CD4-positive, alpha-beta T cell treated with Interleukin-15 for 4 hours (primary cell): ENCODE measurements at regions not wholly inside any gene's neighbourhood (a gene's known extent, or its start where the extent isn't known, plus 50 kb on each side); places are given as distances from the start of the nearest gene placed in this dataset.

ENCODE experiments used
- DNase-seq: peaks from one replicate; pipeline ENCODE4 v3.0.0-alpha.2; 2020; ENCODE audit warnings: low spot score

- DNase-seq: no peak
Observed at GRCh38 chr18:22114526-22115321, 54.7 kb upstream of the GATA6 start.

GRCh38 chr18:22115573-22115972, 53.8 kb upstream of the GATA6 start:
- no peak for DNase-seq
